ENCODE measurements at regions not wholly inside any gene's neighbourhood (a gene's known extent, or its start where the extent isn't known, plus 50 kb on each side); places are given as distances from the start of the nearest gene placed in this dataset.
"Not testable (repeated sequence)": the region's sequence is repeated elsewhere in the genome, so short reads cannot be mapped to it uniquely, and the experiment has no call there.

DNA sequence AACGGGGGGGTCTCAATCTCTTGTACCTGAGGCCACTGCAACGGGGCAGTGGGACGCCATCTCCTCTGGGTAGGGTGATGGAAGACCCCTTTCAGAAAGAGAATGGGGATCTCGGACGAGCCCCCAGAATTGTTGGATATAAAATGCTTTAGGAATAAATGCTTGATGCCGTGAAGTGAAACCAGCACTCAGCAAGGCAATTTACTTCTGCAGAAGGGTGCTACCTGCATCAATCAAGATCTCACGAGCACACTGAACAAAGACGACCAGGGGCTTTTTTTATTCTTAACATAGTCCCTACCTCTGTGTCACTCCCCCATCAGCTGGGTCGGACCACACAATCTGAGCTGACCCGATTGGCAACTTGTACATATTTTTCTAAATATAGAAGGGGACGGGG lies 203.6 kb upstream of the TBX18 start:
- Histone ChIP-seq H2BK5ac (ENCODE audit: low read length) (no peak overlapping the region), H3K27me3 (ENCODE audit: insufficient read depth, low read length, poor library complexity) (no peaks in the 10 kb centered on the region), H3K36me3 (ENCODE audit: control insufficient read depth, insufficient read depth, low read length) (no peaks in the 10 kb centered on the region), H4K8ac (ENCODE audit: low read depth, low read length) (no peak overlapping the region), H3K4ac (ENCODE audit: low read depth, low read length) (no peak overlapping the region), H3K79me1 (ENCODE audit: low read length) (no peaks in the 10 kb centered on the region), H3K18ac (ENCODE audit: low read length) (no peak overlapping the region), H3K4me3 (ENCODE audit: low read length) (no peak overlapping the region), H3K79me2 (ENCODE audit: control insufficient read depth, insufficient read depth, low read length) (no peaks in the 10 kb centered on the region), H2BK120ac (ENCODE audit: low read depth, low read length) (no peak overlapping the region), H3K4me2 (ENCODE audit: low read length) (no peak overlapping the region), H3K27ac (ENCODE audit: low read depth, low read length) (no peak overlapping the region), H3K4me1 (ENCODE audit: control insufficient read depth, low read depth, low read length) (no peaks in the 10 kb centered on the region), H3K23ac (ENCODE audit: low read length) (no peak overlapping the region), H2BK15ac (replicated peaks; ENCODE audit: low read depth) (no peak overlapping the region), H3K9ac (ENCODE audit: low read length) (no peak overlapping the region), H4K5ac (ENCODE audit: low read length) (no peak overlapping the region), H2AK5ac (ENCODE audit: low read length) (no peak overlapping the region), H3K56ac (ENCODE audit: low read length) (no peak overlapping the region)
- DNase-seq = peak; percentile 31
- WGBS (ENCODE audit: extremely low coverage, insufficient coverage, low lambda C conversion rate) = no CpG with 5 or more reads among the region's 11 CpGs

DNA sequence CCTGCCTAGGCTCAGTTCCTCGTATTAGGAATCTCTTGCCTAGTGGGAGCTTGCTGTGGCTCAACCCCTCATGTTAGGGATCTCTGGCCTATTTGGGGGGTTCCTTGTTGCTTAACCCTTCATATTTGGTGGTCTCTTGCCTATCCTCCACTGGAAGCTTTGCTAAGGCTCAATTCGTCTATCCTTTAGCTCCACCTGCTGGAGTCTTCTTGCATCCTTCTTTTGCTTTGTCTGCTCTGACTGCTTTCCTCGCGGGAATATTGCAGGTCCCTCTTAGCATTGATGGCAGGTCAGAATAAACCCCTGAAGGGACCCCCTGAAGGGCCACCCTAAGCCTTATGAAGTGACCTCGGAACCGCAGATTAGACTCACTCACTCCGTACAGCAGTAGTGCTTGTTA lies 203.0 kb upstream of the TBX18 start:
- no CpG with 5 or more reads among the region's 7 CpGs for WGBS (ENCODE audit: extremely low coverage, insufficient coverage, low lambda C conversion rate)
- H3K56ac ChIP-seq (ENCODE audit: low read length) = no peak overlapping the region
- no peaks in the 10 kb centered on the region for H3K79me2 ChIP-seq (ENCODE audit: control insufficient read depth, insufficient read depth, low read length)
- H2BK5ac ChIP-seq (ENCODE audit: low read length) = no peak overlapping the region
- H3K18ac ChIP-seq (ENCODE audit: low read length) = no peak overlapping the region
- no peaks in the 10 kb centered on the region for H3K79me1 ChIP-seq (ENCODE audit: low read length)
- H2AK5ac ChIP-seq (ENCODE audit: low read length) = no peak overlapping the region
- no peak overlapping the region for H4K5ac ChIP-seq (ENCODE audit: low read length)
- H3K36me3 ChIP-seq (ENCODE audit: control insufficient read depth, insufficient read depth, low read length) = no peaks in the 10 kb centered on the region
- no peak overlapping the region for H3K4me2 ChIP-seq (ENCODE audit: low read length)
- no peak overlapping the region for H2BK120ac ChIP-seq (ENCODE audit: low read depth, low read length)
- no peak overlapping the region for H2BK15ac ChIP-seq (replicated peaks; ENCODE audit: low read depth)
- no peaks in the 10 kb centered on the region for H3K4me1 ChIP-seq (ENCODE audit: control insufficient read depth, low read depth, low read length)
- H3K27ac ChIP-seq (ENCODE audit: low read depth, low read length) = no peak overlapping the region
- H3K27me3 ChIP-seq (ENCODE audit: insufficient read depth, low read length, poor library complexity) = no peaks in the 10 kb centered on the region
- no peak overlapping the region for H3K23ac ChIP-seq (ENCODE audit: low read length)
- H3K9ac ChIP-seq (ENCODE audit: low read length) = no peak overlapping the region
- no peak overlapping the region for H4K8ac ChIP-seq (ENCODE audit: low read depth, low read length)
- no peak overlapping the region for H3K4me3 ChIP-seq (ENCODE audit: low read length)
- DNase-seq = peak; percentile 77
- H3K4ac ChIP-seq (ENCODE audit: low read depth, low read length) = no peak overlapping the region

GRCh38 chr6:84953111-84953755 lies 188.8 kb upstream of the TBX18 start:
- peak; percentile 47 for DNase-seq
- H2AK5ac ChIP-seq (ENCODE audit: low read length) = no peak overlapping the region
- H3K4me2 ChIP-seq (ENCODE audit: low read length) = no peak overlapping the region
- H3K9ac ChIP-seq (ENCODE audit: low read length) = no peak overlapping the region
- H3K18ac ChIP-seq (ENCODE audit: low read length) = no peak overlapping the region
- H2BK5ac ChIP-seq (ENCODE audit: low read length) = no peak overlapping the region
- H3K36me3 ChIP-seq (ENCODE audit: control insufficient read depth, insufficient read depth, low read length) = no peaks in the 10 kb centered on the region
- no peak overlapping the region for H4K5ac ChIP-seq (ENCODE audit: low read length)
- H3K56ac ChIP-seq (ENCODE audit: low read length) = no peak overlapping the region
- no peak overlapping the region for H2BK15ac ChIP-seq (replicated peaks; ENCODE audit: low read depth)
- H3K23ac ChIP-seq (ENCODE audit: low read length) = no peak overlapping the region
- H3K27ac ChIP-seq (ENCODE audit: low read depth, low read length) = no peak overlapping the region
- no CpG with 5 or more reads among the region's 2 CpGs for WGBS (ENCODE audit: extremely low coverage, insufficient coverage, low lambda C conversion rate)
- H3K79me2 ChIP-seq (ENCODE audit: control insufficient read depth, insufficient read depth, low read length) = no peaks in the 10 kb centered on the region
- H2BK120ac ChIP-seq (ENCODE audit: low read depth, low read length) = no peak overlapping the region
- no peak overlapping the region for H3K4me3 ChIP-seq (ENCODE audit: low read length)
- no peak overlapping the region for H3K4ac ChIP-seq (ENCODE audit: low read depth, low read length)
- H3K27me3 ChIP-seq (ENCODE audit: insufficient read depth, low read length, poor library complexity) = no peaks in the 10 kb centered on the region
- H4K8ac ChIP-seq (ENCODE audit: low read depth, low read length) = no peak overlapping the region
- H3K4me1 ChIP-seq (ENCODE audit: control insufficient read depth, low read depth, low read length) = no peaks in the 10 kb centered on the region
- no peaks in the 10 kb centered on the region for H3K79me1 ChIP-seq (ENCODE audit: low read length)

DNA sequence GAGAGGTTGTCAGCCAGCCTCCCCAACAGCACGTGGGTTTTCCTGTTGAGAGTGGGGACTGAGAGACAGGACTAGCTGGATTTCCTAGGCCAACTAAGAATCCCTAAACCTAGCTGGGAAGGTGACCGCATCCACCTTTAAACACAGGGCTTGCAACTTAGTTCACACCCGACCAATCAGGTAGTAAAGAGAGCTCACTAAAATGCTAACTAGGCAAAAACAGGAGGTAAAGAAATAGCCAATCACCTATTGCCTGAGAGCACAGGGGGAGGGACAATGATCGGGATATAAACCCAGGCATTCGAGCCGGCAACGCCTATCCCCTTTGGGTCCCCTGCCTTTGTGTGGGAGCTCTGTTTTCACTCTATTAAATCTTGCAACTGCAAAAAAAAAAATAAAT lies 180.5 kb upstream of the TBX18 start:
- not testable (repeated sequence) for H3K79me2 ChIP-seq (ENCODE audit: control insufficient read depth, insufficient read depth, low read length); H3K4me3 ChIP-seq (ENCODE audit: low read length); H3K4ac ChIP-seq (ENCODE audit: low read depth, low read length); H2BK120ac ChIP-seq (ENCODE audit: low read depth, low read length); H3K23ac ChIP-seq (ENCODE audit: low read length); H2BK5ac ChIP-seq (ENCODE audit: low read length); H4K8ac ChIP-seq (ENCODE audit: low read depth, low read length); H2AK5ac ChIP-seq (ENCODE audit: low read length); H3K36me3 ChIP-seq (ENCODE audit: control insufficient read depth, insufficient read depth, low read length); H3K4me1 ChIP-seq (ENCODE audit: control insufficient read depth, low read depth, low read length); H3K4me2 ChIP-seq (ENCODE audit: low read length); H3K27me3 ChIP-seq (ENCODE audit: insufficient read depth, low read length, poor library complexity); DNase-seq; H3K9ac ChIP-seq (ENCODE audit: low read length); H2BK15ac ChIP-seq (replicated peaks; ENCODE audit: low read depth); H3K56ac ChIP-seq (ENCODE audit: low read length); H3K18ac ChIP-seq (ENCODE audit: low read length); H3K27ac ChIP-seq (ENCODE audit: low read depth, low read length); H4K5ac ChIP-seq (ENCODE audit: low read length); H3K79me1 ChIP-seq (ENCODE audit: low read length)
- no CpG with 5 or more reads among the region's 7 CpGs for WGBS (ENCODE audit: extremely low coverage, insufficient coverage, low lambda C conversion rate)

DNA sequence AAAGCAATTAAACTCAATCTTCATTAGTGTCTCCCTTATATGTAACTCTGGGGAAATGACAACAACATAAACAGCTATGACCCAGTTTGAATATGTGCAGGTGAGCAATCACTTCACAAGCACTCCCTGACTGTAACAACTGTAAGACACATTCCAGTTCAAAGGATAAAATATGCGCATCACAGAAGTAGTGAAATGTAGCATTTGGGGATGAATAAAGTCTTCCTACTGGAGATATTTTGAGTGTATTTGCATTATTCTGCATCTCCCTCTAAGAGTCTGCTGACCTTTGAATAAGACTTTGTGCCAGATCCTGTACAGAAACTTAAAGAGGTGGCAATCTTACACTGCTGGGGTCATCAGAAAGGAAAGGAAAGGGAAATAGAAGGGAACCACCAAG lies 179.5 kb upstream of the TBX18 start:
- Histone ChIP-seq H3K23ac (ENCODE audit: low read length) (no peak overlapping the region), H3K9ac (ENCODE audit: low read length) (no peak overlapping the region)

DNA sequence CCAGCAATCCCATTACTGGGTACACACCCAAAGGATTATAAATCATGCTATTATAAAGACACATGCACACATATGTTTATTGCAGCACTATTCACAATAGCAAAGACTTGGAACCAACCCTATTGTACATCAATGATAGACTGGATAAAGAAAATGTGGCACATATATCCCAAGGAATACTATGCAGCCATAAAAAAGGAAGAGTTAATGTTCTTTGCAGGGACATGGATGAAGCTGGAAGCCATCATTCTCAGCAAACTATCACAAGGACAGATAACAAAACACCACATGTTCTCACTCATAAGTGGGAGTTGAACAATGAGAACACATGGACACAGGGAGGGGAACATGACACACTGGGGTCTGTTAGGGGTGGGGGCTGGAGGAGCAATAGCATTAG lies 177.2 kb upstream of the TBX18 start:
- H3K79me2 ChIP-seq (ENCODE audit: control insufficient read depth, insufficient read depth, low read length); H2BK120ac ChIP-seq (ENCODE audit: low read depth, low read length); H4K8ac ChIP-seq (ENCODE audit: low read depth, low read length); H4K5ac ChIP-seq (ENCODE audit: low read length); H2BK5ac ChIP-seq (ENCODE audit: low read length); H3K79me1 ChIP-seq (ENCODE audit: low read length); H3K27me3 ChIP-seq (ENCODE audit: insufficient read depth, low read length, poor library complexity); H3K4me2 ChIP-seq (ENCODE audit: low read length); DNase-seq; H3K9ac ChIP-seq (ENCODE audit: low read length); H3K4me3 ChIP-seq (ENCODE audit: low read length); H3K56ac ChIP-seq (ENCODE audit: low read length); H3K36me3 ChIP-seq (ENCODE audit: control insufficient read depth, insufficient read depth, low read length); H3K23ac ChIP-seq (ENCODE audit: low read length); H3K27ac ChIP-seq (ENCODE audit: low read depth, low read length); H2AK5ac ChIP-seq (ENCODE audit: low read length); H3K4me1 ChIP-seq (ENCODE audit: control insufficient read depth, low read depth, low read length); H3K18ac ChIP-seq (ENCODE audit: low read length); H3K4ac ChIP-seq (ENCODE audit: low read depth, low read length); H2BK15ac ChIP-seq (replicated peaks; ENCODE audit: low read depth): not testable (repeated sequence)

More for the DNA sequence above, 179.5 kb upstream of the TBX18 start:
- no peak overlapping the region for H3K56ac ChIP-seq (ENCODE audit: low read length)
- no peaks in the 10 kb centered on the region for H3K27me3 ChIP-seq (ENCODE audit: insufficient read depth, low read length, poor library complexity)
- H3K4ac ChIP-seq (ENCODE audit: low read depth, low read length) = no peak overlapping the region
- no peak overlapping the region for H4K8ac ChIP-seq (ENCODE audit: low read depth, low read length)
- no peak overlapping the region for H4K5ac ChIP-seq (ENCODE audit: low read length)
- H3K36me3 ChIP-seq (ENCODE audit: control insufficient read depth, insufficient read depth, low read length) = no peaks in the 10 kb centered on the region
- no peaks in the 10 kb centered on the region for H3K79me2 ChIP-seq (ENCODE audit: control insufficient read depth, insufficient read depth, low read length)
- no peaks in the 10 kb centered on the region for H3K4me1 ChIP-seq (ENCODE audit: control insufficient read depth, low read depth, low read length)
- H3K18ac ChIP-seq (ENCODE audit: low read length) = no peak overlapping the region
- no peak overlapping the region for H2BK15ac ChIP-seq (replicated peaks; ENCODE audit: low read depth)
- H3K27ac ChIP-seq (ENCODE audit: low read depth, low read length) = no peak overlapping the region
- H3K4me2 ChIP-seq (ENCODE audit: low read length) = no peak overlapping the region
- no peak for DNase-seq
- no peak overlapping the region for H2AK5ac ChIP-seq (ENCODE audit: low read length)
- no peaks in the 10 kb centered on the region for H3K79me1 ChIP-seq (ENCODE audit: low read length)
- no peak overlapping the region for H2BK120ac ChIP-seq (ENCODE audit: low read depth, low read length)
- WGBS (ENCODE audit: extremely low coverage, insufficient coverage, low lambda C conversion rate) = no CpG with 5 or more reads among the region's 1 CpG
- no peak overlapping the region for H2BK5ac ChIP-seq (ENCODE audit: low read length)
- no peak overlapping the region for H3K4me3 ChIP-seq (ENCODE audit: low read length)
